T-helper 17 cell (primary cell): ENCODE measurements at regions not wholly inside any gene's neighbourhood (a gene's known extent, or its start where the extent isn't known, plus 50 kb on each side); places are given as distances from the start of the nearest gene placed in this dataset.
A peak's percentile ranks its signal among the peaks of the same experiment; 100 is the strongest.
"Not testable (repeated sequence)": the region's sequence is repeated elsewhere in the genome, so short reads cannot be mapped to it uniquely, and the experiment has no call there.

Source experiments
- ATAC-seq: fragments of 150-1000 bp; cut with Tn5 transposase; 2 replicates; pipeline ENCODE4 v1.10.0; 2021; ENCODE audit warnings: mild to moderate bottlenecking, moderate library complexity
- DNase-seq, 3 donors: peaks; one replicate each; pipeline versions ENCODE4 v3.0.0 to v3.0.0-alpha.2; 2020 to 2021
- H3K9me3 ChIP-seq: one replicate; pipeline ENCODE4 v1.7.0; 2013; ENCODE audit warnings: low read length, mild to moderate bottlenecking; ENCODE audit not compliant: control insufficient read depth, poor library complexity, severe bottlenecking
- H3K27ac Mint-ChIP-seq: one replicate; pipeline ENCODE4 v1.8.0; 2022; ENCODE audit warnings: mild to moderate bottlenecking, moderate library complexity, mixed read lengths
- H3K27me3 Mint-ChIP-seq: one replicate; pipeline ENCODE4 v1.8.0; 2022; ENCODE audit warnings: mixed read lengths
- H3K36me3 Mint-ChIP-seq: one replicate; pipeline ENCODE4 v1.8.0; 2022; ENCODE audit warnings: low read depth, mixed read lengths
- H3K4me1 Mint-ChIP-seq: one replicate; pipeline ENCODE4 v1.8.0; 2022; ENCODE audit warnings: mild to moderate bottlenecking, mixed read lengths
- H3K4me3 Mint-ChIP-seq: one replicate; pipeline ENCODE4 v1.8.0; 2022; ENCODE audit warnings: mild to moderate bottlenecking, moderate library complexity, mixed read lengths

DNA sequence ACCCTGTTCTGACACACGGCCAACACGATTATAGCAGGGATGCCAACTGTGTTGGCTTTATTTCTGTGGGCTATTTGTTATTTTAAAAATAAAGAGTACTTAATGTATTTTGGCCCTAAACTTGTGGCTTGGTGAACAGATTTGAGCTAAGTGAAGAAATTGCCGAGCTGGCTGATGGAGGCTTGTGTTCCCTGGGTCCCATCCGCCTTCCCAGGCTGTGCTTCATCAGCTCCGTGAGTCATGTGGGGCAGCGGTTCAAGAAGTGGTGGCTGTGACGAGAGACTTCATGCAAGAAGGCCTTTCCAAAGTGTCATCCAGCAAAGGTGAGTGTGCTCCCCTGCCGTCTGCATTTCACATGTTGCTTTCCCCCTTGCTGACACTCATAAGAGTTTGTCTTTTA lies 73.6 kb upstream of the NCK2 start:
- H3K4me1 Mint-ChIP-seq = peaks cover 9% of the 10 kb centered on the region
- ATAC-seq = no peak
- no peaks in the 10 kb centered on the region for H3K27me3 Mint-ChIP-seq
- peaks cover 6% of the 10 kb centered on the region for H3K9me3 ChIP-seq
- H3K27ac Mint-ChIP-seq = no peak overlapping the region
- H3K36me3 Mint-ChIP-seq = no peaks in the 10 kb centered on the region
- no peak for DNase-seq
- no peak overlapping the region for H3K4me3 Mint-ChIP-seq

DNA sequence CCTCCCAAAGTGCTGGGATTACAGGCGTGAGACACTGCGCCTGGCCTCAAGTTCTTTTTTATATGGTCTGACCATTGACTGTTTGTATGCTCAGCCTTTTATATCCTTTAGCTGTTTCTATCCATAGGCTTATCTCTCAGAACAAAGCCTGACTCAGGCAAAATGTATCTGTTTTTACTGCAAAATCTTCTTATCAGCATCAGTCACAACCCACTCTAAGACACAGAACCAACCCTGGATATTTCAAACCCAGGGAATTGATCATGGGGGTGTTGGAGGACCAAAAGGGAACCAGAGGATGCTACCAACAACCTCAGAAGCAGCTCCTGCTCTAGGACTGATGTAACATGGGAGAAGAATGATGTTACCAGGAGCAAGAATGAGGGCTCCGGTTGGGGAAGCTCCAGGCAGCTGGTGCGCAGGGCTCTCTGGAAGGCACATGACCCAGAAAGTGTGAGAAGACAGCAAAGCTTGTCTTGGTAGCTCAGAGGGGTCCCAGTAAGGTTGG lies 75.3 kb upstream of the NCK2 start:
- H3K27ac Mint-ChIP-seq = no peak overlapping the region

DNA sequence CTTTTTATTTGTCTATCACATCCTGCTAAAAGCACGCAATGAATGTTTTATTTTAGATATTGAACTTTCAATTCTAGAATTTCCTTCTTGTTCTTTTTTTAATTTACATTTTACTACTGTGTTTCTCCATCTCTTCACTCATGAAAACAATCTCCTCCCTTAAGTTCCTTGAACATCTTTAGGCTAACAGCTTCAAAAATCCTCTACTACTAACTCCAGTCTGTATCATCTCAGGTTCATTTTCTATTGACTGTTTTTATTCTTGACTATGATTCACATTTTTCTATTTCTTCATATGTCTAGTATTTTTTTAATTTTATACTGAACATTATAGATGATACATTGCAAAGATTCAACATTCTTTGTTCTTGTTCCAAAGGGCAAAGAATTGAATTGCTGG lies 79.2 kb upstream of the NCK2 start:
- Mint-ChIP-seq H3K27ac (no peak overlapping the region), H3K36me3 (no peaks in the 10 kb centered on the region), H3K4me3 (no peak overlapping the region), H3K4me1 (no peaks in the 10 kb centered on the region), H3K27me3 (no peaks in the 10 kb centered on the region)
- H3K9me3 ChIP-seq = peaks cover 9% of the 10 kb centered on the region
- DNase-seq (no peak), ATAC-seq (no peak)

More for the DNA sequence above, 75.3 kb upstream of the NCK2 start:
- peaks cover 3% of the 10 kb centered on the region for H3K4me1 Mint-ChIP-seq
- peaks cover 9% of the 10 kb centered on the region for H3K9me3 ChIP-seq
- no peak overlapping the region for H3K4me3 Mint-ChIP-seq
- no peaks in the 10 kb centered on the region for H3K36me3 Mint-ChIP-seq
- no peak for DNase-seq
- no peak for ATAC-seq
- H3K27me3 Mint-ChIP-seq = no peaks in the 10 kb centered on the region

DNA sequence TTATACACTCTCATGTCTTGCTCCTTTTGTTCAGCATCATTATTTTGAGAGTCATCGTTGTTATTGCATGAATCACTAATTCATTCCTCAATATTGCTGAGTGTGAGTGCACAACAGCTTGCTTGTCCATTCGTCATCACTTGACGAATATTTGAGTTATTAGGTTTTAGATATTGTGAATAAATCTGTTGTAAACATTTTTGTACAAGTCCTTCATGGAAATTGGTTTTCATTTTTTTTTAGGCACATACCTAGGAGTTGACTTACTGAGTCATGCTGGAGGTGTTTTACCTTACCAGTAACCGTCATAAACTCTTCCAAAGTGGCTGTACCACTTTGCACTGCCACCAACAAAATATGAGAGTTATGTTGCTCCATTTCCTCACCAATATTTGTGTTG lies 84.2 kb upstream of the NCK2 start:
- Mint-ChIP-seq H3K27ac (no peak overlapping the region), H3K27me3 (no peaks in the 10 kb centered on the region)
- no peak for ATAC-seq

DNA sequence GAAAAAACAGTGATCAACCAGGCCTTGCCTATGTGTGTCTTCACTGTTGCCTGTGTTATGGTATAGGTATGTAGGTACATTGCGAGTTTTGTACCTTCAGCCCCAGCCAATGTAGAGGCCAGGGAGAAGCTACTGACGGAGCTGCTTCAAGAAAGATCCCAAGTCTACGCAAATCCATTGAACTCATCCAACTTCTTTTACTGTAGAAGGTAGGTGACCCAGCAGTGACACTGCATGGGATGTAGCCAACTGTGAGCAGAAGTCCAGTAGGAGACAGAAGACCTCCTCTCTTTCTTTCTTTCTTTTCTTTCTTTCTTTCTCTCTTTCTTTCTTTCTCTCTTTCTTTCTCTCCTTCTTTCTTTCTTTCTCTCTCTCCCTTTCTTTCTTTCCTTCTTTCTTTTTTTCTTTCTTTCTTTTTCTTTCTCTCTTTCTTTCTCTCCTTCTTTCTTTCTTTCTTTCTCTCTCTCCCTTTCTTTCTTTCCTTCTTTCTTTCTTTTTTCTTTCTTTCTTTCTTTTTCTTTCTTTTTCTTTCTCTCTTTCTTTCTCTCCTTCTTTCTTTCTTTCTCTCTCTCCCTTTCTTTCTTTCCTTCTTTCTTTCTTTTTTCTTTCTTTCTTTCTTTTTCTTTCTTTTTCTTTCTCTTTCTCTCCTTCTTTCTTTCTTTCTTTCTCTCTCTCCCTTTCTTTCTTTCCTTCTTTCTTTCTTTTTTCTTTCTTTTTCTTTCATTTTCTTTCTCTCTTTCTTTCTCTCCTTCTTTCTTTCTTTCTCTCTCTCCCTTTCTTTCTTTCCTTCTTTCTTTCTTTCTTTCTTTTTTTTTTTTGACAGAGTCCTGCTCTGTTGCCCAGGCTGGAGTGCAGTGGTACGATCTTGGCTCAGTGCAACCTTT lies 88.7 kb upstream of the NCK2 start:
- ATAC-seq, H3K9me3 ChIP-seq, DNase-seq, H3K4me3 Mint-ChIP-seq, H3K27me3 Mint-ChIP-seq, H3K36me3 Mint-ChIP-seq, H3K4me1 Mint-ChIP-seq: not testable (repeated sequence)
- H3K27ac Mint-ChIP-seq = peak overlapping the region; percentile 22

More for the DNA sequence above, 84.2 kb upstream of the NCK2 start:
- H3K9me3 ChIP-seq = no peaks in the 10 kb centered on the region
- DNase-seq = no peak
- Mint-ChIP-seq H3K4me3 (no peak overlapping the region), H3K36me3 (no peaks in the 10 kb centered on the region), H3K4me1 (no peaks in the 10 kb centered on the region)

DNA sequence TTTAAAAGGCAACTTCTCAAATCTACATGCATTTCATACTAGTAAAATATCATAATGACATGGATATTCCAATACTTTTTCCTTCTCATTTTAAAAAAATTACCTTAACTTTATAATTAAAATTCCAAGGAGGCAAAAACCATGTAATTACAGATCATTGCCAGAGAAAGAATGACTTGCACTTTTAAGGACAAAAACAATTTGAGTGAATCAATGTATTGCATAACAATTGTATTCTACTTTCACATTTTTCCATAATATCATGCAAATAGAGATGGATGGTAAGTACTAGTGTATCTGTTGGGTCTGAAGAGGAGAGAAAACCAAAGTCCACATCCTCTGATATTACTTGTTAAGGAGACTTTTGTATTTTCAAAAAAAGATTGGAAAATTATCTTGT lies 89.5 kb upstream of the NCK2 start:
- no peak overlapping the region for H3K27ac Mint-ChIP-seq

DNA sequence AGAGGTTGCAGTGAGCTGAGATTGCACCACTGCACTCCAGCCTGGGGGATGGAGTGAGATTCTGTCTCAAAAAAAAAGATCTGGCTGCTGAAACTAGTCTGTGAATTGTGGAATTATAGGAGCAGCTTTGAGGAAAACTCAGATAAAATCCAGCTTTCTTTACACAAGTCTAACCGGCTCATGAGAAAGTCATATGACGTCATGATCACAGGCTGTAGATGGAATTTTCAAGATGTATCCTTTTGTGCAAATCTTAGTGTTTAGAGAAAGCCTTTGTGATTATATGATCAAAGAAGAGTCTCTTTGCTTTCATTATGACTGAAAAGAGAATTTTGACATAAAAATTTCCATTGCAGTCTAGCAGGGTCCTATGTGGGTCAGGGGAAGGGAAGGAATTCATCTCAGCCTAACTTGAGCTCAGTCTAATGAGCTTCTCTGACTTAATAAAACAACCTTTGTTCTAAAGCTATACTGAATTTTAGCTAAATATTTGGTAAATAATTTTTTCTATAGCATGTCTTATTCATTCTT lies 90.2 kb upstream of the NCK2 start:
- H3K4me3 Mint-ChIP-seq = no peak overlapping the region
- DNase-seq = no peak
- H3K36me3 Mint-ChIP-seq = peaks cover 3% of the 10 kb centered on the region
- H3K27me3 Mint-ChIP-seq = no peaks in the 10 kb centered on the region
- H3K27ac Mint-ChIP-seq = no peak overlapping the region
- peaks cover 2% of the 10 kb centered on the region for H3K4me1 Mint-ChIP-seq
- H3K9me3 ChIP-seq = no peaks in the 10 kb centered on the region
- no peak for ATAC-seq

More for the DNA sequence above, 89.5 kb upstream of the NCK2 start:
- Mint-ChIP-seq H3K36me3 (peaks cover 3% of the 10 kb centered on the region), H3K4me3 (no peak overlapping the region), H3K4me1 (peaks cover 2% of the 10 kb centered on the region), H3K27me3 (no peaks in the 10 kb centered on the region)
- ATAC-seq = no peak
- no peak for DNase-seq
- no peaks in the 10 kb centered on the region for H3K9me3 ChIP-seq

DNA sequence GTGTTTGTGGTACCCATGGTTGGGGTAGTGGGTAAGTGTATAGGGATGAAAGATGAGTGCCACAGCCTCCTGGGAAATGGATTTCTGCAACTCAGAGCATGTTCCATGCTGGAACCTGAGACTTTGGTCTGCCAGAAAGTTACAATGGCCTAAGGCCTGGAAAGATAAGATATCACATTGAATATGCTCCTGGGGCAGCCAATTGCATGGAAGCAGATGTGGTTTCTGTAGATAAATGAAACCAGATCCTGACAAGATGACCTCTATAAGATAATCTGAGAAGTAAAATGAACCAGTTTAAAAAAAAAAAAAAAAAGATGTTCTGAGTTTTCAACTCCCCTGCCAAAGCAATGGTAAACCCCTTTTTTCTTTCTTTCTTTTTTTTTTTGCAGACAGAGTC lies 91.4 kb upstream of the NCK2 start:
- H3K9me3 ChIP-seq = no peaks in the 10 kb centered on the region
- Mint-ChIP-seq H3K36me3 (peaks cover 3% of the 10 kb centered on the region), H3K27me3 (no peaks in the 10 kb centered on the region), H3K27ac (no peak overlapping the region), H3K4me3 (no peak overlapping the region), H3K4me1 (peaks cover 2% of the 10 kb centered on the region)
- DNase-seq (no peak), ATAC-seq (no peak)

DNA sequence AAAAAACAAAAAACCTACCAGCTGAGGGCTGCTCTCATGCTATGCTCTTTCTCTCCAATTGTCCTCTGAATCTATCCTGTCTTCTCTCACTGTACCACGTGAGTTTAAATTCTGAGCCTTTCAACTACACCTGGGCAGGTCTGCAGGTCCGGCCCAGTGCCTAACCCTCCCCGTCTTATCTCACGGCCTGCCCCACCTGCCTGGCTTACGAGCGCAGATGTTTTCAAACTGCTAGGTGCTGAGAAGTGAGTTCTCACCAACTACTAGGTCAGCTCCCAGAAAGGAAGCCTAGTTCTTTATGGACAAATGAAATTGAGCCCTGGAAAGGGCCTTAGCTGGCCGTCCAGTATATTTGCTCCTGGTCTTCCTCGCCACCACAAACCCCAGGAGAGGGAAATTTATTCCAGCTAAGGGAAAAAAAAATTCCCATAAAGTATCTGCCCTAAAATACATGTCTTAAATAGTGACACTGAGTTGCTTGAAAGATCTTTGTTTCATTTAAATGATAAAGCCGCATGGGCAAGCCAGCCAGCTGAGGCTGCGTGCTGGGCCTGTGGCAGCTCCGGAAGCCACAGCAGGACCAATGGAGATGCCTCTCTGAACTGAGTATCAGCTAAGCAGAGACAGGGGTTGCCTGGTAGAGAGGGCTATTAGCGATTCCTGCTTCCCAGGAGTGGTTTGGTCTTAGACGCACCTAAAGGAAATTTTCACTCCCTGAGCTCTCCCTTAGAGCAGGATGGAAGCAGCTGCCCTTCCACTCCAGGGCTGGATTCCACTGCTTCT lies 92.5 kb upstream of the NCK2 start:
- Mint-ChIP-seq H3K27ac (no peak overlapping the region), H3K36me3 (peaks cover 3% of the 10 kb centered on the region)
- no peak for DNase-seq

DNA sequence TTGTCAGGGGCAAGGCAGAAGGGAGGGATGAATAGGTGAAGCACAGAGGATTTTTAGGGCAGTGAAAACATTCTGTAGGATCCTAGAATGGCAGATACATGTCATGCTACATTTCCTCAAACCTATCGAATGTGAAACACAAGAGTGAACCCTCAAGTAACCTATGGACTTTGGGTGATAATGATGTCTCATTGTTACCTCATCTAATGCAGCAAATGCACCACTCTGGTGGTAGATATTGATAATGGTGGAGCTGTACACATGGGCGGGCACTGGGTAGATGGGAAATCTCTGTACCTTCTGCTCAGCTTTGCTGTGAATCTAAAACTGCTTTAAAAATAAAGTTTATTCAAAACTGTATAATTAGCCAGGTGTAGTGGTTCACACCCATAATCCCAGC lies 95.2 kb upstream of the NCK2 start:
- Mint-ChIP-seq H3K4me1 (peaks cover 2% of the 10 kb centered on the region), H3K4me3 (no peak overlapping the region), H3K27me3 (peaks cover 21% of the 10 kb centered on the region), H3K27ac (no peak overlapping the region), H3K36me3 (peaks cover 3% of the 10 kb centered on the region)
- ATAC-seq (no peak), DNase-seq (no peak)
- H3K9me3 ChIP-seq = no peaks in the 10 kb centered on the region

More for the DNA sequence above, 92.5 kb upstream of the NCK2 start:
- peaks cover 4% of the 10 kb centered on the region for H3K27me3 Mint-ChIP-seq
- peaks cover 2% of the 10 kb centered on the region for H3K4me1 Mint-ChIP-seq
- no peak overlapping the region for H3K4me3 Mint-ChIP-seq
- no peak for ATAC-seq
- H3K9me3 ChIP-seq = no peaks in the 10 kb centered on the region

DNA sequence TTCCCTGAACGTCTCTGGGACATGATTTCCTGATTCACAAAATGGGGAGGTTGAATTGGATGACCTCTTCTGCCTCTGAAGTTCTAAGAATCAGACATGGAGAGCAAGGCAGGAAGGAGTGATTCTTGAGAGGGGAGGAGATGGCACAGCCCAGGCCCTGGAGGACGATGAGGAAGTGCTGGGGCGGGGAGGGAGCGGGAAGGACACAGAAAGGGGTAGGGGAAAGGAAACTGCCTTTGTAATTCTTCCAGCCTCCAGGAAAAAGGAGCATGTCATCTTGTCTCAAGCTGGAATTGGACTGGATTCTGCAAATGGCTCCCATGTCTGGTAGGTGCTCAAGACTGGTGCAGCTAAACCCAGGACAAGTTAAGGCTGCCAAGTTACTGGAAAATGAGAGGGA lies 97.0 kb upstream of the NCK2 start:
- peaks cover 2% of the 10 kb centered on the region for H3K4me1 Mint-ChIP-seq

DNA sequence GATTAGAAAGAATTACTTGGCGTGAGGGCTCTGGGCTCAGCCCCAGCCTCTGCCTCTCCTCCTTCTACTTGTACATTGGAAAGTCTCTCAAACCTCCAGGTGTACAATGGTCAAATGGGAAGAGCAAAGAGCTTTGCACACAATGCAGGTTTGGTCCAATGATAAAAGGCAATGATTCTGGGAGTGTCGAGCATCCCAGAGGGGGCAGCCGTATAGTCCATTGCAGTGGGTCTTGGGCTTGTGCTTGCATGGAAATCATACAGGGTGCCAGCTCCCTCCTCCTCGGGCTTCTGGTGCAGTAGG lies 98.0 kb upstream of the NCK2 start:
- peaks cover 2% of the 10 kb centered on the region for H3K4me1 Mint-ChIP-seq
- H3K27me3 Mint-ChIP-seq = peaks cover 21% of the 10 kb centered on the region
- no peak for ATAC-seq
- no peak overlapping the region for H3K27ac Mint-ChIP-seq
- no peaks in the 10 kb centered on the region for H3K9me3 ChIP-seq
- H3K4me3 Mint-ChIP-seq = no peak overlapping the region
- DNase-seq = no peak
- H3K36me3 Mint-ChIP-seq = no peaks in the 10 kb centered on the region

More for the DNA sequence above, 97.0 kb upstream of the NCK2 start:
- no peak overlapping the region for H3K27ac Mint-ChIP-seq
- H3K4me3 Mint-ChIP-seq = no peak overlapping the region
- DNase-seq (no peak), ATAC-seq (no peak)
- no peaks in the 10 kb centered on the region for H3K9me3 ChIP-seq
- peaks cover 21% of the 10 kb centered on the region for H3K27me3 Mint-ChIP-seq
- peaks cover 3% of the 10 kb centered on the region for H3K36me3 Mint-ChIP-seq

DNA sequence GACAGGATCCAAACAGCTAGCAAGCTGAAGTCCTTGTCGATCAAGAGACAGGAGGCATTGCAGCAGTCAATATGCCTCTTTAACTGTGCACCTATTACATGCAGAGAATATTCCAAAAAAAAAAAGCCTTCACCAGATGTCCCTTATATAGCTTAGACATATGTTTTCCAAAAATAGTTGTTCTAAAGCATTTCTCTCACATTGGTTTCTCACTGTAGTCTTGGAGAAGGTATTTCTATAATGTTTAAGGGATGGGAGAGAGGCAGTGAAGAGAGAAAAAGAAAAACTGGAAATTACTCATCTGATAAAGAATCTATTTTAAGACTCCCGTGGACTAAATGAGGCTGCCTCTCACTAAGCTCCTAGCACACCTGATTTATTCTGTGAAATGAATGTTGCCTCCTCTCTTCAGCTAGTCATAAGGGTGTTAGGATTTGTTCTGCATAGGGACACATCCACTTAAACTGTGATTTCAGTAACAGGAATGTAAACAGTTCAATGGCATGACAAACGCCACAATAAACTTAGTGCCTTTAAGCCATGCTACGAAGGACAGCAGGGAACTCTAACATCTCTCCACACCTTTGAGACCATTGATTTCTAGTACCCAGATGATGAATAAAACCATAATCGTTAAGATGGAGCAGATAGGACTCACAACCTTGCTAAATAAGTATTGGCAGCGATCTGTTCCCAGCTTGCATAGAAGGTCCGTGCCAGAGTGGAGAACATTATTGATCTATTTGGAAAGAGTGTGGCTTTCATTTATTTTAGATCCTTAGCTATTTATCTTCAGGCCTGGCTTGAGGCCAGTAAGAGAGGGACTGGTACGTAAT lies 98.6 kb upstream of the NCK2 start:
- Mint-ChIP-seq H3K4me1 (peaks cover 2% of the 10 kb centered on the region), H3K27me3 (peaks cover 21% of the 10 kb centered on the region), H3K36me3 (no peaks in the 10 kb centered on the region), H3K27ac (no peak overlapping the region), H3K4me3 (no peak overlapping the region)
- ATAC-seq = no peak
- no peak for DNase-seq
- H3K9me3 ChIP-seq = no peaks in the 10 kb centered on the region
